Cortex of kidney (tissue), 1 donor: ENCODE measurements at regions not wholly inside any gene's neighbourhood (a gene's known extent, or its start where the extent isn't known, plus 50 kb on each side); places are given as distances from the start of the nearest gene placed in this dataset.
"Not testable (repeated sequence)": the region's sequence is repeated elsewhere in the genome, so short reads cannot be mapped to it uniquely, and the experiment has no call there.

Source experiments
- DNase-seq: peaks from one replicate; lab custom pipeline; 2025; lab: John Stamatoyannopoulos, UW

- DNase-seq, result no peak
Observed at GRCh38 chr14:97143456-97143855, 346.3 kb downstream of the VRK1 start.

GRCh38 chr14:97148021-97148420 lies 350.8 kb downstream of the VRK1 start:
- DNase-seq, result not testable (repeated sequence)

- DNase-seq, result no peak
Observed at GRCh38 chr14:97149775-97150174, 352.6 kb downstream of the VRK1 start.

GRCh38 chr14:97153527-97153926 lies 356.3 kb downstream of the VRK1 start:
- DNase-seq, result no peak

DNA sequence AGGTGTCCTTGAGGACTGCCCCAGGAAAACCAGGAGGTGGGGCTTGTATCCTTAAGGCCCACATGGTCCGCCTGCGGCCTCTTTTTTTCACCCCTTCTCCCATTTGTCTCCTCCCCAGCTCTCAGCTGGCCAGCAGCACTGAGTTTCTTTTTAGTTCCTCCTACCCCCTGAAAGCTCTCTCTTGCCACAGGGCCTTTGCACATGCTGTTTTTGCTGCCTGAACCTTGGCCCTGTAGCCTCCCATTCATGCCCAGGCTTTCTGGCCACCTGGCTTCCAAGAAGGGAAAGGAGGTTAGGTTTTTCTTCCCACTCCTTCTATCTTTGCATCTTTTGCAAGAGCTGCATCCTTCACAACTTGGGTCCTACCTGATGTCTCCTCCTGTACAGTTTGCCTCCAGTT lies 358.1 kb downstream of the VRK1 start:
- no peak for DNase-seq

- no peak for DNase-seq
Observed at GRCh38 chr14:97155814-97156213, 358.6 kb downstream of the VRK1 start.

- DNase-seq, result no peak
Observed at GRCh38 chr14:97156705-97157104, 359.5 kb downstream of the VRK1 start.

DNA sequence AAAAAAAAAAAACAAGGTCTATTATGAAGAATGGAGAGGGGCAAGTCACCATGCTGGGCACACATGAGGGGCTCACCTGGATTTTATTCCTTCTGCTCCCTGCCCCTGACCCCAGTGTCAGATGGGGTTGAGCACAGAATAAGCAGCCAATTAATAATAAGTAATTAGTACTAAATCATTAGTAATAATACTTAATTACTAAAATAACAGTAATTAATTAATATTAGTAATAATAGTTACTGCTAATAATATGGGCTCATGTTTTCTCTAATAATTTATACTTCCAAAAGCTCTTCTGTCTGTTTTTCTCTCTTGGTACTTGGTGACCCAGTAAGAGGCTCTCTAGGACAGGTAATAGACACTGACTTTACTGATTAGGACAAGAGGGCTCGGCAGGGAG lies 360.9 kb downstream of the VRK1 start:
- DNase-seq, result no peak

- no peak for DNase-seq
Observed at GRCh38 chr14:97159124-97159523, 361.9 kb downstream of the VRK1 start.

GRCh38 chr14:97162621-97163020 lies 365.4 kb downstream of the VRK1 start:
- DNase-seq, result no peak

DNA sequence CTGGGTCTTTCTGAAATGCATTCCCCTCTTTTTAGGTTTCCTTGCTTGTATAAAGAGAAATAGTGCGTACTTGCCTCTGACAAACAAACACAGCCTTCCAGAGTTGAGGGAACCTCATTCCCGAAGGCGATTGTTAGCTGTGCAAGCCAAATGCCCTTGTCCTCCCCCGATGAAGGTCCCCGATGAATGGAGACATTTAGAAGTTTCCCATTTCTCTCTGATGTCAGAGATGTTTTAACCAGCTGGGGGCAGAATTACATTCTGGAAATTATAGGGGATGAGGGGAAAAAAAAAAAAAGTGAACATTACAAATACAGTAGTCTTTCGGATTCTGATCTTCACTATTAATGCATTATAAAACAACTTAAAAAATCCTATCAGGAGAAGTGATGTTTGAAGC lies 366.8 kb downstream of the VRK1 start:
- DNase-seq, result no peak

- no peak for DNase-seq
Observed at GRCh38 chr14:97166497-97166896, 369.3 kb downstream of the VRK1 start.

DNA sequence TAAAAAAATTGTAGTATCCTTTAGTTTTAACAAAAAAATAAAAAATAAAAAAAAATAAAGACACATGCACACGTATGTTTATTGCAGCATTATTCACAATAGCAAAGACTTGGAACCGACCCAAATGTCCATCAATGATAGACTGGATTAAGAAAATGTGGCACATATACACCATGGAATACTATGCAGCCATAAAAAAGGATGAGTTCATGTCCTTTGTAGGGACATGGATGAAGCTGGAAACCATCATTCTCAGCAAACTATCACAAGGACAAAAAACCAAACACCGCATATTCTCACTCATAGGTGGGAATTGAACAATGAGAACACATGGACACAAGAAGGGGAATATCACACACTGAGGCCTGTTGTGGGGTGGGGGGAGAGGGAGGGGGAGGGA lies 370.4 kb downstream of the VRK1 start:
- DNase-seq, result not testable (repeated sequence)

DNA sequence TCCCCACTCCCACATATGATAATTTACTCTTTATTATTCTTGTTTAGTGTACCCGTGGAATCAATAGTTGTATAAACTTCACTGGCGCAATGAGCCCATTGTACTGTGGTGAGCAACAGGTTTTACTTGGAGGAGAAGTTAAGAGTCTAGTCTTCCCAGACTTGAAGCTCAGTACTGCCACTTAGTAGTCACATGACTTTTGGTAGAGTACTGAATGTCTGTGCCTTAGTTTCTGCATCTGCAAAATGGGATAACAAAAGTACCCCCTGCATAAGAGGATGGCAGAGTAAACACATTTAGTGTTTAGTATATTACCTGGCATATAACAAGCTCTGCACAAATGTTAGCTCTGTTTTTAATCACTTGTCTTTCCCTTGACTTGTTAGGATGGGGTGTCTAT lies 375.5 kb downstream of the VRK1 start:
- DNase-seq, result no peak

DNA sequence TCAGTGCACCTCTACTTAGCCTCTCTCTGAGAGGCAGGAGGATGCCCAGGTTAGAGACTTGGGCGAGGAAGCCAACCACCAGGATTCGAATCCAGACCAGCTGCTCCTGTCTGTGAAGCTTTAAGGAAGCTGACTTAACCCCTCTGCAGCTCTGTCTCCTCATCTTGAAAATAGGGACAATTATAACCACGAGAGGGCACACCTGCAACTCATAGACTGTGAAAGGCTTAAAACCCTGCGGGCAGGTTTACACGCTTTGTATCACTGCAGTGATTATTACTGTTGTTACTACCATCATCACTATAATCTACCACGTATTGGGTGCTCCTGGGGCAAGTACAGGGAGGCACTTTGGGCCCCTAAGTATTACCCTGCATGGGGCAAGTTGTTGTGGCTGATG lies 379.8 kb downstream of the VRK1 start:
- DNase-seq, result no peak

GRCh38 chr14:97177635-97178034 lies 380.5 kb downstream of the VRK1 start:
- DNase-seq, result no peak

DNA sequence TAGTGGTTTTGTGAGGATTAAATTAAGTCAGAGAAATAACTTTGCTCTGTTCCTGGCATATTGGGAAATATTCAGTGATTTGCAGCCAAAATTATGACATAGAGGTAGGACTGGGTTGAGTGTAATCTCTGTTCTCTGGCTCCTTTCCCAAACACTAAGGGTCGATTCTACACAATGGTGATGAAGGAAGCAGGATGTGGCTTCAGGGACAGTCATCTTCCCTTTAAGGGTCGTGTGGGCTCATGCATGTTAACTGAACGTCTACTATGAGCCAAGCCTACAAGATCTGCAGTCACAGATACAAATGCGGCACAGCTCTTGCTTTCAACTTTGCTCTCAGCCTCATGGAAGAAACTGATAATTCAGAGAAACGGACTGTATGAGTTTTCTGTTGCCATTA lies 381.6 kb downstream of the VRK1 start:
- DNase-seq, result no peak

DNA sequence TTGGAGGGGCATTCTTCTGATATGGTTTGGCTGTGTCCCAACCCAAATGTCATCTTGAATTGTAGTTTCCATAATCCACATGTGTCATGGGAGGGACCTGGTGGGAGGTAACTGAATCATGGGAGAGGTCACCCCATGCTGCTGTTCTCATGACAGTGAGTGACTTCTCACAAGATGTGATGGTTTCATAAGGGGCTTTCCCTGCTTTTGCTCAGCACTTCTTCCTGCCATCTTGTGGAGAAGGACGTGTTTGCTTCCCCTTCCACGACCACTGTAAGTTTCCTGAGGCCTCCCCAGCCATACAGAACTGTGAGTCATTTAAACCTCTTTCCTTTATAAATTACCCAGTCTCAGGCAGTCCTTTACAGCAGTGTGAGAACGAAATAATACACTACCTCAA lies 382.4 kb downstream of the VRK1 start:
- no peak for DNase-seq

DNA sequence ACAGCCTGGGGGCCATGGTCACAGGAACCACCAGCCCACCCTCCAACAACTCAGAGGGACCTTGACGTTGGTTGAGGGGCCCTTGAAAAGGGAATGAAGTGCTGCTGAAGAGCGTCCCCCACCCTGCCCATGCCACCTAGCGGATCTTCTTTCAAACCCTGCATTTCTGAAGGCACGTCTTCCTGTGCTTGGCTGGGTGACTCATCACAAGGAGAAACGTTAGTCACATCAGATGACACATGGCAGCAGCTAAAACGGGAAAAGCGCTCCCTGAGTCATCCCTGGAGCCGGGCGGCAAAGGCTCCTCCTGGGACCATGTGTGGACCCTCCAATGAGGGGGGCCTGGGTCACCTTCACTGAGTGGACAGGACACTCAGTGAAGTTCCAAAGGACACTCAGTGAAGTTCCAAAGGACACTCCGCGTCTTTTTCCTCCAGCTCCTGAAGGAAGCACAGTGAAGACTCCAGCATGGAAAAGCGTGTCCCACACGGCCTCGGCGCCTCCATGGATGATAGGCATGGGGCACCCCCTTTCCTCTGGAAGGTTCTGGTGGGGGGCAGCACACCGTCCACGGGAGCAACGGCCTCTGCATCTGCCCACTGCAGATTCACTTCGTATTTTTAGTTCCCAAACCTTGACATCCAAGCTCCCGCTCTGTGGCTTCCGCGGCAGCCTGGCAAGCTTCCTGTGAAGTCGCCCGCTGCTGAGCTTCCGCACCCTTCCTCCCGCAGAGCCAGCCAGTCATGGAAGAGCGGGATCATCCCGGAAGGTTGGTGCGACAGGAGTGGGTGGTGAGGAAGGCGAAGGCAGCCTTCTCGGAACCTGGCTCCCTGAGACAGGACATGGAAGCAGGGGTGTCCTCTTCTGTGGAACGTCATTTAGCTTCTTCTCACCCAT lies 383.4 kb downstream of the VRK1 start:
- no peak for DNase-seq

DNA sequence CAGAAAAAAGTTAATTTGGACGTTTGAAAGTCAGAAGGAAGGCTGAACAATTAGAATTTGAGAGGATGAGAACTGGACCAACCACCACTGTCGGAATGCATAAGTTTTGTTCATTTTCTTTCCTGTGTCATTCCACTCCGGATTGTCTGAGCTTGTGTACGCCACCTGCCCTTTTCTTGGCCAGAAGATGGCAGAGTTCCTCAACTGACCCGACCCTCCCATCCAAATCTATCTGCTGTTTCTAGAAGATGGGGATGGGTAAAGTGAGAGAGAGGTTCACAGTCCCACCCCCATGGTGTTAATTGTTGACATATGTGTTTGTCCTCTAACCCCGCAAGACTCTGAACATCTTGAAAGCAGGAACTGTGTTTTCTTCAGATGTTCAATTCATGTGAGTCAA lies 388.0 kb downstream of the VRK1 start:
- DNase-seq, result no peak

- no peak for DNase-seq
Observed at GRCh38 chr14:97187916-97188315, 390.7 kb downstream of the VRK1 start.

DNA sequence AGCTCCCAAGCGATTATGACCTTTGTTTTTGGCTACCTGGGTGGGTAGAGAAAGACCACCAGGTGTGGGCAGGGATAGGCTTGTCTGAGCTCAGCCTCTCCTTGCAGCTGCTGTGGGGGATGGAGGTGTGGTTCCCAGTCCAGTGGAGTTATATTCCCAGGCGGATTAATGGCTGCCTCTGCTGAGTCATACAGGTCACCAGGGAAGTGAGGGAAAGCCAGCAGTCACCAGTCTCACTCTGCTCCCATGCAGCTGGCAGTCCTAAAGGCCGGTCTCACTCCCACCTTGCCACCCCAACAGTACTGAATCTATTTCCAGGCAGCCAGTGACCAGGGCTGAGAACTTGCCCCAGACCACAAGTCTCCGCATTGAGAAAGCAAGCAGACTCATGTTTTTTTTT lies 399.2 kb downstream of the VRK1 start:
- DNase-seq, result no peak

GRCh38 chr14:97198813-97199212 lies 401.6 kb downstream of the VRK1 start:
- DNase-seq, result no peak

- no peak for DNase-seq
Observed at GRCh38 chr14:97200245-97200644, 403.1 kb downstream of the VRK1 start.
